ENCODE measurements at regions not wholly inside any gene's neighbourhood (a gene's known extent, or its start where the extent isn't known, plus 50 kb on each side); places are given as distances from the start of the nearest gene placed in this dataset.

DNA sequence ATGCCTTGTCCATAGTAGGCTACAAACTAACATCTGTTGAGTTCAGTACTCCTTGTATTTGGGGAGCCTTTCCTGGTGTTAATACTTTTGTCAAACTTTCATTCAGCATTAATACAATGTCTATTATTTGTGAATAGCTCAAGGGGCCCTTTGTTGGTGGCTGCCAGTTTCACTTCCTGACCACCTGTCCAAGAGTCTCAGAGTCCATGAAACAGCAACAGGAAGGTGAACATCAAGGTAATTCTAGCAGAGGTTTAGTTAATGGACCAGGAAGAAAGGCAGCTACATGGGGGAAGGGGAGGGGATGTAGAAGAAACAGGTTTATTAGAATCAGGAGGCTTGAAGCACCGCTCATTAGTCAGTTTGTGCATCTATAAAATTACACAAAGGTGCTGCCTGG, 386.9 kb downstream of the PDCD6IP start:
- no peak overlapping the region for H3K4me3 ChIP-seq (ENCODE audit: low read depth in 1 of 3, low read length in 3 of 3)
- no peaks in the 10 kb centered on the region for H3K36me3 ChIP-seq (ENCODE audit: control insufficient read depth in 3 of 3, insufficient read depth in 2 of 3, low read depth in 1 of 3, low read length in 3 of 3)
- 15 to 59% (median 38%) methylated on average over 1 of the region's 1 CpG for WGBS, 3 donors
- peaks cover 0 to 18% (median 0%) of the 10 kb centered on the region in 3 donors for H3K4me1 ChIP-seq (ENCODE audit: control insufficient read depth in 3 of 3, insufficient read depth in 2 of 3, low read depth in 1 of 3, low read length in 2 of 3)
- no peaks in the 10 kb centered on the region for H3K9me3 ChIP-seq (ENCODE audit: control insufficient read depth in 2 of 2, insufficient read depth in 1 of 2, low read depth in 1 of 2, low read length in 1 of 2)
- FAIRE-seq: no peak
- peak overlapping the region in 1 of 3 donors; percentile 17 for H3K27ac ChIP-seq (ENCODE audit: low read depth in 1 of 3, low read length in 2 of 3)
- peak; percentile 38 to 46 for DNase-seq
- H3K27me3 ChIP-seq (ENCODE audit: control insufficient read depth in 3 of 3, insufficient read depth in 3 of 3, low read length in 3 of 3): no peaks in the 10 kb centered on the region

DNA sequence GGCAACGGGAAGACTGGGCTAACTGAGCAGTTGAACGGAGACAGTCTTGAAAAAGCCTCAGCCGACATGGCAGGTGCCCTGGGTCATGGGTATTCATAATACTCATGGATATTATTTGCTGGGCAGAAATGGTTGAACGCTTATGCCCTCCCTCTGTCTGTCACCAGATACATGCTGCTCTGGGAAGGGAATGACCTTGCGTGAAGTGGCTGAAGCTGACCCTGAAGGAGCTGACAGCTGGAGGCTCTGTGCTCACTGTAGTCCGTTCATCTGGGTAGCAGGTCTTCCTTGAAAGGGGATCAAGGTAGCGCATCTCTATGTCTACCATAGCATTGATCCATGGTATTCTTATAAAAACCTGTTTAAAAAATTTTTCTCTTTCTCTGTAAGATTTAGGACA, 390.7 kb downstream of the PDCD6IP start:
- H3K27me3 ChIP-seq (ENCODE audit: control insufficient read depth in 3 of 3, insufficient read depth in 3 of 3, low read length in 3 of 3): no peaks in the 10 kb centered on the region
- no peak for FAIRE-seq
- no peak overlapping the region for H3K27ac ChIP-seq (ENCODE audit: low read depth in 1 of 3, low read length in 2 of 3)
- 87 to 94% (median 93%) methylated on average over 7 of the region's 7 CpGs for WGBS, 3 donors
- no peaks in the 10 kb centered on the region for H3K9me3 ChIP-seq (ENCODE audit: control insufficient read depth in 2 of 2, insufficient read depth in 1 of 2, low read depth in 1 of 2, low read length in 1 of 2)
- H3K4me1 ChIP-seq (ENCODE audit: control insufficient read depth in 3 of 3, insufficient read depth in 2 of 3, low read depth in 1 of 3, low read length in 2 of 3): peaks cover 0 to 13% (median 0%) of the 10 kb centered on the region in 3 donors
- H3K36me3 ChIP-seq (ENCODE audit: control insufficient read depth in 3 of 3, insufficient read depth in 2 of 3, low read depth in 1 of 3, low read length in 3 of 3): no peaks in the 10 kb centered on the region
- H3K4me3 ChIP-seq (ENCODE audit: low read depth in 1 of 3, low read length in 3 of 3): no peak overlapping the region
- DNase-seq: no peak

- H3K36me3 ChIP-seq (ENCODE audit: control insufficient read depth in 3 of 3, insufficient read depth in 2 of 3, low read depth in 1 of 3, low read length in 3 of 3): no peaks in the 10 kb centered on the region
- H3K4me3 ChIP-seq (ENCODE audit: low read depth in 1 of 3, low read length in 3 of 3): no peak overlapping the region
- 96 to 99% (median 98%) methylated on average over 2 of the region's 2 CpGs for WGBS, 3 donors
- no peak overlapping the region for H3K27ac ChIP-seq (ENCODE audit: low read depth in 1 of 3, low read length in 2 of 3)
- DNase-seq: no peak
- no peak for FAIRE-seq
- no peaks in the 10 kb centered on the region for H3K4me1 ChIP-seq (ENCODE audit: control insufficient read depth in 3 of 3, insufficient read depth in 2 of 3, low read depth in 1 of 3, low read length in 2 of 3)
- no peaks in the 10 kb centered on the region for H3K27me3 ChIP-seq (ENCODE audit: control insufficient read depth in 3 of 3, insufficient read depth in 3 of 3, low read length in 3 of 3)
- no peaks in the 10 kb centered on the region for H3K9me3 ChIP-seq (ENCODE audit: control insufficient read depth in 2 of 2, insufficient read depth in 1 of 2, low read depth in 1 of 2, low read length in 1 of 2)
These were observed 398.5 kb downstream of the PDCD6IP start for GRCh38 chr3:34196914-34197313.

DNA sequence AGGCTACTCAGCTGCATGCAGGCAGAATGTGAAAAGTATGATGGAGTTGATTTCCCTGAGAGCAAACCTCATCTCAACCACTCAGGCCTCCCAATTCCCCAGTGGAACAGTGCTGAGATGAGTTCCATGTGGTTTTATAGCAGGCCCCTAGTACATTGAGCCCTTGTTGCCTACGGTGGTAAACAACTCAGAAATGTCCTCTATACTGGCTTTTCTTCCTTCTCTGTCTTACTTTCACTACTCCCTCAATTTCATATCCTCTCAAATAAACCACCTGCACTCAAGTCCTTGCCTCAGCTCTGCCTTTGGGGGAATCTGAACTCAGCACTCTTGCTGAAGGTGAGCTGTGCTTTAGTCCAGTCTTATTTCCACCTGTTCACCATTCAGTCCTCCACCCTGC, 399.9 kb downstream of the PDCD6IP start:
- 58 to 65% (median 59%) methylated on average over 1 of the region's 1 CpG for WGBS, 3 donors
- FAIRE-seq (no peak), DNase-seq (no peak)
- Histone ChIP-seq H3K4me1 (ENCODE audit: control insufficient read depth in 3 of 3, insufficient read depth in 2 of 3, low read depth in 1 of 3, low read length in 2 of 3) (no peaks in the 10 kb centered on the region), H3K27ac (ENCODE audit: low read depth in 1 of 3, low read length in 2 of 3) (no peak overlapping the region), H3K9me3 (ENCODE audit: control insufficient read depth in 2 of 2, insufficient read depth in 1 of 2, low read depth in 1 of 2, low read length in 1 of 2) (no peaks in the 10 kb centered on the region), H3K36me3 (ENCODE audit: control insufficient read depth in 3 of 3, insufficient read depth in 2 of 3, low read depth in 1 of 3, low read length in 3 of 3) (no peaks in the 10 kb centered on the region), H3K27me3 (ENCODE audit: control insufficient read depth in 3 of 3, insufficient read depth in 3 of 3, low read length in 3 of 3) (no peaks in the 10 kb centered on the region), H3K4me3 (ENCODE audit: low read depth in 1 of 3, low read length in 3 of 3) (no peak overlapping the region)

GRCh38 chr3:34200576-34200975, 402.1 kb downstream of the PDCD6IP start:
- H3K4me1 ChIP-seq (ENCODE audit: control insufficient read depth in 3 of 3, insufficient read depth in 2 of 3, low read depth in 1 of 3, low read length in 2 of 3): no peaks in the 10 kb centered on the region
- H3K27ac ChIP-seq (ENCODE audit: low read depth in 1 of 3, low read length in 2 of 3): no peak overlapping the region
- no peaks in the 10 kb centered on the region for H3K9me3 ChIP-seq (ENCODE audit: control insufficient read depth in 2 of 2, insufficient read depth in 1 of 2, low read depth in 1 of 2, low read length in 1 of 2)
- H3K36me3 ChIP-seq (ENCODE audit: control insufficient read depth in 3 of 3, insufficient read depth in 2 of 3, low read depth in 1 of 3, low read length in 3 of 3): no peaks in the 10 kb centered on the region
- 42 to 74% (median 63%) methylated on average over 1 of the region's 1 CpG for WGBS, 3 donors
- no peak for DNase-seq
- no peak overlapping the region for H3K4me3 ChIP-seq (ENCODE audit: low read depth in 1 of 3, low read length in 3 of 3)
- no peaks in the 10 kb centered on the region for H3K27me3 ChIP-seq (ENCODE audit: control insufficient read depth in 3 of 3, insufficient read depth in 3 of 3, low read length in 3 of 3)
- no peak for FAIRE-seq

- Histone ChIP-seq H3K9me3 (ENCODE audit: control insufficient read depth in 2 of 2, insufficient read depth in 1 of 2, low read depth in 1 of 2, low read length in 1 of 2) (no peaks in the 10 kb centered on the region), H3K27ac (ENCODE audit: low read depth in 1 of 3, low read length in 2 of 3) (peak overlapping the region in 1 of 3 donors; percentile 14), H3K4me3 (ENCODE audit: low read depth in 1 of 3, low read length in 3 of 3) (no peak overlapping the region), H3K4me1 (ENCODE audit: control insufficient read depth in 3 of 3, insufficient read depth in 2 of 3, low read depth in 1 of 3, low read length in 2 of 3) (no peaks in the 10 kb centered on the region), H3K36me3 (ENCODE audit: control insufficient read depth in 3 of 3, insufficient read depth in 2 of 3, low read depth in 1 of 3, low read length in 3 of 3) (no peaks in the 10 kb centered on the region), H3K27me3 (ENCODE audit: control insufficient read depth in 3 of 3, insufficient read depth in 3 of 3, low read length in 3 of 3) (no peaks in the 10 kb centered on the region)
- DNase-seq: peak; percentile 17 to 35
- 57 to 65% (median 60%) methylated on average over 3 of the region's 3 CpGs for WGBS, 3 donors
- no peak for FAIRE-seq
These were observed 404.5 kb downstream of the PDCD6IP start for GRCh38 chr3:34202975-34203374.

DNA sequence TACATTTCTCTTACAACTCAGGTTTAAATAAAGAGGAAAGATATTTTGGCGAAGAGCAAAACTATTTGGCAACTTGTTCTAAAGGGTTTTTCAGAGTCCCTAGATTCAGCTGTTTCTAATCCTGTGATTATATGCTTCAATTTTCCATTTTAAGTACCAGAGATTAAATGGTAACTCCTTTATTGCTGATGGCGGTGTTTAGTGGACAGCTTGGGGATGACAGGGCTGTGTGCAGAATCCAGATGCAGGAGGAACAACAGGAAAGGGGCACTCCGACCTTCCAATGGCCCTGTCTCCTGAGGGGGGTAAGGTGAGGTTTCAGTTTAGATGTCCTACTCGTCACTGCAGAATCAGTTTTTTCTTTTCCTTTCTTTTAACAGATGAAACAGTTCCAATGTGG, 405.0 kb downstream of the PDCD6IP start:
- WGBS, 3 donors: 74 to 88% (median 74%) methylated on average over 4 of the region's 4 CpGs
- no peak overlapping the region for H3K27ac ChIP-seq (ENCODE audit: low read depth in 1 of 3, low read length in 2 of 3)

GRCh38 chr3:34207002-34207401, 408.6 kb downstream of the PDCD6IP start:
- WGBS, 3 donors: 47 to 53% (median 48%) methylated on average over 2 of the region's 2 CpGs
- Histone ChIP-seq H3K27me3 (ENCODE audit: control insufficient read depth in 3 of 3, insufficient read depth in 3 of 3, low read length in 3 of 3) (no peaks in the 10 kb centered on the region), H3K36me3 (ENCODE audit: control insufficient read depth in 3 of 3, insufficient read depth in 2 of 3, low read depth in 1 of 3, low read length in 3 of 3) (no peaks in the 10 kb centered on the region), H3K4me1 (ENCODE audit: control insufficient read depth in 3 of 3, insufficient read depth in 2 of 3, low read depth in 1 of 3, low read length in 2 of 3) (peaks cover 0 to 3% (median 0%) of the 10 kb centered on the region in 3 donors), H3K9me3 (ENCODE audit: control insufficient read depth in 2 of 2, insufficient read depth in 1 of 2, low read depth in 1 of 2, low read length in 1 of 2) (no peaks in the 10 kb centered on the region), H3K4me3 (ENCODE audit: low read depth in 1 of 3, low read length in 3 of 3) (no peak overlapping the region), H3K27ac (ENCODE audit: low read depth in 1 of 3, low read length in 2 of 3) (no peak overlapping the region)
- DNase-seq (no peak), FAIRE-seq (no peak)

More for the DNA sequence above, 405.0 kb downstream of the PDCD6IP start:
- no peaks in the 10 kb centered on the region for H3K4me1 ChIP-seq (ENCODE audit: control insufficient read depth in 3 of 3, insufficient read depth in 2 of 3, low read depth in 1 of 3, low read length in 2 of 3)
- no peaks in the 10 kb centered on the region for H3K27me3 ChIP-seq (ENCODE audit: control insufficient read depth in 3 of 3, insufficient read depth in 3 of 3, low read length in 3 of 3)
- H3K9me3 ChIP-seq (ENCODE audit: control insufficient read depth in 2 of 2, insufficient read depth in 1 of 2, low read depth in 1 of 2, low read length in 1 of 2): no peaks in the 10 kb centered on the region
- no peaks in the 10 kb centered on the region for H3K36me3 ChIP-seq (ENCODE audit: control insufficient read depth in 3 of 3, insufficient read depth in 2 of 3, low read depth in 1 of 3, low read length in 3 of 3)
- DNase-seq (no peak), FAIRE-seq (no peak)
- no peak overlapping the region for H3K4me3 ChIP-seq (ENCODE audit: low read depth in 1 of 3, low read length in 3 of 3)

DNA sequence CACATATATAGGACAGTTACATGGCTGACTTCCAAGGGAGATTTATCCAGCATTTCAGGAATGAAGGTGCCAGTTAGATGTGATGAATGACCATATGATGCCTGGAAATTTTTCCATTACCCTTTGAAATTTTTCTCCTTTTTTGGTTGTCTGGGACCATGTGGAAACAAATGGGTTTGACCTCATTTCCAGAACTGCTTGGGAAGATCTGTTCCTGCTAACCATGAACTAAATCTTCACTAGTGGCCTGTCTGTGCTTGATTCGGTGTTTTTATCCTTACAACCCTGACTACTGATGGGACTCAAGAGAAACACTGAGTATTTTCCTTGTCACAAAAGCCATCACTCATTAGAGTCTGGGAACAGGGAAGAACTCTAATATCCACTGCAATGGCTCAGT, 409.4 kb downstream of the PDCD6IP start:
- WGBS, 3 donors: 79 to 90% (median 88%) methylated on average over 1 of the region's 1 CpG
- Histone ChIP-seq H3K4me3 (ENCODE audit: low read depth in 1 of 3, low read length in 3 of 3) (no peak overlapping the region), H3K9me3 (ENCODE audit: control insufficient read depth in 2 of 2, insufficient read depth in 1 of 2, low read depth in 1 of 2, low read length in 1 of 2) (no peaks in the 10 kb centered on the region), H3K27ac (ENCODE audit: low read depth in 1 of 3, low read length in 2 of 3) (no peak overlapping the region), H3K4me1 (ENCODE audit: control insufficient read depth in 3 of 3, insufficient read depth in 2 of 3, low read depth in 1 of 3, low read length in 2 of 3) (peaks cover 0 to 11% (median 0%) of the 10 kb centered on the region in 3 donors), H3K27me3 (ENCODE audit: control insufficient read depth in 3 of 3, insufficient read depth in 3 of 3, low read length in 3 of 3) (no peaks in the 10 kb centered on the region), H3K36me3 (ENCODE audit: control insufficient read depth in 3 of 3, insufficient read depth in 2 of 3, low read depth in 1 of 3, low read length in 3 of 3) (no peaks in the 10 kb centered on the region)
- DNase-seq (no peak), FAIRE-seq (no peak)

Data from small intestine (tissue), 7 donors.